ENCODE measurements at regions not wholly inside any gene's neighbourhood (a gene's known extent, or its start where the extent isn't known, plus 50 kb on each side); places are given as distances from the start of the nearest gene placed in this dataset.
"Not testable (repeated sequence)": the region's sequence is repeated elsewhere in the genome, so short reads cannot be mapped to it uniquely, and the experiment has no call there.

DNA sequence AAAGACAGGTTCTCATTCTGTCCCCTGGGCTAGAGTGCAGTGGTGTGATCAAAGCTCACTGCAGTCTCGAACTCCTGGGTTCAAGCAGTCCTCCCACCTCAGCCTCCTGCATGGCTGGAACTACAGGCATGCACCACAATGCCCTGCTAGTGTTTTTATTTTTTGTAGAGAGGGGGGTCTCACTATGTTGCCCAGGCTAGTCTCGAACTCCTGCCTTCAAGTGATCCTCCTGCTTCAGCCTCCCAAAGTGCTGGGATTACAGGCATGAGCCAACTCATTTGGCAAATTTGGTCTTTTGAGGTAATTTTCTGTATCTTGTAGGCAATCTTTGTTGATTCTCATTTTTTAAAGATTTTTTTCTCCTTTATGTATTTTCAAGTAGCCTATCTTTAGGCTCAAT, 205.7 kb downstream of the ZIC5 start:
- Histone ChIP-seq H3K4me3 (ENCODE audit: low read length) (no peak overlapping the region), H3K36me3 (ENCODE audit: control insufficient read depth, insufficient read depth, low read length, severe bottlenecking) (no peaks in the 10 kb centered on the region), H3K9me3 (ENCODE audit: control insufficient read depth, low read length) (peaks cover 34% of the 10 kb centered on the region), H3K4me1 (ENCODE audit: control insufficient read depth, insufficient read depth, low read length) (no peaks in the 10 kb centered on the region), H3K9ac (ENCODE audit: low read length) (no peak overlapping the region), H3K27me3 (replicated peaks; ENCODE audit: control insufficient read depth, insufficient read depth, low read length) (no peaks in the 10 kb centered on the region)
- DNase-seq (ENCODE audit: low read depth) = no peak

DNA sequence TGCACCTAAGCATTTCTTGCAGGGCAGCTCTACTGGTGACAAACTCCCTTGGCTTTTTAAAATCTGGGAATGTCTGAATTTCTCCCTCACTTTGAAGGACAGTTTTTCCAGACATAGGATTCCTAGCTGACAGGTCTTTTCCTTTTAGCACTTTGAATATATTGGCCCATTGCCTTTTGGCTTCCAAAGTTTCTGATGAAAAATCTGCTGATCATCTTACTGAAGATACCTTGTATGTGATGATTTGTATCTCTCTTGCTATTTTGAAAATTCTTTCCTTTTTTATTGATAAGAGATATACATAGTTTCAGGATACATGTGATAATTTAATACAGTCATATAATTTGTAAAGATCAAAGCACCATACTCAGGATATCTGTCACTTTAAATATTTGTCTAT, 211.1 kb downstream of the ZIC5 start:
- Histone ChIP-seq H3K9me3 (ENCODE audit: control insufficient read depth, low read length) (peaks cover 42% of the 10 kb centered on the region), H3K4me1 (ENCODE audit: control insufficient read depth, insufficient read depth, low read length) (no peaks in the 10 kb centered on the region), H3K4me3 (ENCODE audit: low read length) (no peak overlapping the region), H3K36me3 (ENCODE audit: control insufficient read depth, insufficient read depth, low read length, severe bottlenecking) (no peaks in the 10 kb centered on the region), H3K27me3 (replicated peaks; ENCODE audit: control insufficient read depth, insufficient read depth, low read length) (no peaks in the 10 kb centered on the region), H3K9ac (ENCODE audit: low read length) (no peak overlapping the region)
- DNase-seq (ENCODE audit: low read depth) = no peak

DNA sequence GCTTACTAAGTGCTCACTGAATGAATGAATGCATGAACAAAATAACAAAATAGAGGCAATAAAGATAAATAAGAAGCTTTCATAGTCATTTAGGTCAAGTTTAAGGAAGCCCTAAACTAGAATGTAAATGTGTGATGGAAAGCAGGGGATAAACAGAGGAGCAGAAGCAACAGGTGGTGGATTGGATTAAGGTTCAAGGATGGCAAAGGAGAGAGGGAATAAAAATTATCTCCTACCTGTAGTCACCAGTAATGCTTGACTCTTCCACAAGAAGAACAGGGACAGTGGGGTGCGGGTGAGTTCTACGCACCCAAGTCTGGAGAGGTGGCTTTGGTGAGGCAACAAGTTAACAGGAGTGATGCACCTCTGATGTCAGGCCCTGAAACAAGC, 212.4 kb downstream of the ZIC5 start:
- DNase-seq (ENCODE audit: low read depth) = no peak
- Histone ChIP-seq H3K36me3 (ENCODE audit: control insufficient read depth, insufficient read depth, low read length, severe bottlenecking) (no peaks in the 10 kb centered on the region), H3K9ac (ENCODE audit: low read length) (no peak overlapping the region), H3K4me3 (ENCODE audit: low read length) (no peak overlapping the region), H3K9me3 (ENCODE audit: control insufficient read depth, low read length) (peaks cover 34% of the 10 kb centered on the region), H3K4me1 (ENCODE audit: control insufficient read depth, insufficient read depth, low read length) (no peaks in the 10 kb centered on the region), H3K27me3 (replicated peaks; ENCODE audit: control insufficient read depth, insufficient read depth, low read length) (no peaks in the 10 kb centered on the region)

DNA sequence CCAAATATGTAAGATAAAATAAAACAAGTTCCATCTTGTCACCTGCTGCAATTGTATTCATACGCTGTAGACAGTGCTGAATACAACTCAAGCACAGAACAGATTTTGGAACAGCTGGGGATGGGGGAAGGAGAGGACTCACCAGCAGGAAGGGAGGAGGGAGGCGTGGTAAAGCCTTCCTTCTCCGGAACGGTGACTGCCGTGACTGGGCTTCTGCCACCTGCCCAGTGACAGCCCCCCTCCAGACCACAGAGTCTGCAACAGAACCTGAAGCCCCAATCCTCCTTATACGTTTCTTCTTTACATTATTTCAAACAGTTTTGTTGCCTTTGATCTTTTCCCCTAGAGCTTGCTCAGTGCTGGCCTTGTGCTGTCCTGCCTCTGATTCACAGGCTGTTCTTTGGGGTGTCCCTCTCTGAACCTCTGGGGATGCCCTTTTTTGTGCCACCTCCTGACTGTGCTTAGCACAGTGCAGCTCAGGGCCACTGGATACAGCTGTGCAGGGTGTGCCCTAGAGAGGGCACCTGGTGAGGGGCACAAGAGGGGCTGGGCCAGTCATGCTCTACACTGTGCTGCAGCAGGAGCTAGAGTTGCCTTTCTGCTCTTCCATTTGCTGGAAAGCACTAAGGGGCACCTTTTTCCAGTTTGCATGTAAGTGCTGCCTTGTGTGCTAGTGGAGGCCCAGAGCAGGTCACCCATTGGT, 213.0 kb downstream of the ZIC5 start:
- DNase-seq (ENCODE audit: low read depth) = no peak
- no peaks in the 10 kb centered on the region for H3K4me1 ChIP-seq (ENCODE audit: control insufficient read depth, insufficient read depth, low read length)
- H3K4me3 ChIP-seq (ENCODE audit: low read length) = no peak overlapping the region
- H3K9me3 ChIP-seq (ENCODE audit: control insufficient read depth, low read length) = peaks cover 34% of the 10 kb centered on the region
- H3K27me3 ChIP-seq (replicated peaks; ENCODE audit: control insufficient read depth, insufficient read depth, low read length) = no peaks in the 10 kb centered on the region
- no peak overlapping the region for H3K9ac ChIP-seq (ENCODE audit: low read length)
- no peaks in the 10 kb centered on the region for H3K36me3 ChIP-seq (ENCODE audit: control insufficient read depth, insufficient read depth, low read length, severe bottlenecking)

DNA sequence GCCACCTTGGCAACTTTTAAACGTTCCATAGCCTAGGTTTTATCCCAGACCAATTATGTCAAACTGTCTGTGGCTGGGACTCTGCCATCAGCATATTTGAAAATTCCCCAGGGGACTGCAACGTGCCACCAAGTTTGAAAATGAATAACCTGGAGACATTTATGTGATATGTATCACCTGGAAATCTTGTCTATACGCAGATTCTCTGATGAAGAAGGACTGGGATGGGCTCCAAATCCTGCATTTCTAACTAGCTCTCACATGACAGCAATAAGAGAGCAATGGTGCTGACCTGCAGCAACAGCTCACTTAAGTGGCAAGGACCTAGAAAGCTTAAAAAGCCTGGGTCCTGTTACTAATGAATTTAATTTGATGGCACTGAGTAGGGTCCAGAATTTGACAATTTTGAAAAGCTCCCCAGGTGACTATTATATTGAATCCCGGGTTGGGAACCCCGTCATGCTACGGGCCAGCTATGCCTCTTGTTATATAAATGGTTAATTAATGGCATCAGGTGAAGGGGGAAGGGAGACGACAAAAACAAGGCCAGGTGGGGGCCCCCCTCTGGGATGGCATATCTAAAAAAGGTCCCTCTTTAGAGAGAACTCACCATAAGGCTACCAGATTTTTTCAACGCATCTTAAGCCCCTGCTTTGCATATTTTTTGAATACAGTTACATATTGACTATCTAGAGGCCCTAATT, 213.7 kb downstream of the ZIC5 start:
- DNase-seq (ENCODE audit: low read depth) = no peak

DNA sequence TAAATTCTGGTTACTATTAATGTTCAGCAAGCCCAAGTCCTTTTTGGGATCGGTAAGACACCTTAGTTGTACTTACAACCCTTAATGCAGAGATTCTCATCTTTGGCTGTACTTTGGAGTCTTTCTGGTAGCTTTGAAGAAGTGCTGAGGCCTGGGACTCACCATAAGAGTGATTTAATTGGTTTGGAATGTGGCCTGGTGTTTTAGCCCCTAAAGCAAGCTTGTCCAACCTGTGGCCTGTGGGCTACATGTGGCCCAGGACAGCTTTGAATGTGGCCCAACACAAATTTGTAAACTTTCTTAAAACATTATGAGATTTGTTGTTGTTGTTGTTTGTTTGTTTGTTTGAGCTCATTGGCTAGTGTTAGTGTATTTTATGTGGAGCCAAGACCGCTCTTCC, 215.3 kb downstream of the ZIC5 start:
- no peak overlapping the region for H3K4me3 ChIP-seq (ENCODE audit: low read length)
- peaks cover 17% of the 10 kb centered on the region for H3K9me3 ChIP-seq (ENCODE audit: control insufficient read depth, low read length)
- H3K9ac ChIP-seq (ENCODE audit: low read length) = no peak overlapping the region
- H3K36me3 ChIP-seq (ENCODE audit: control insufficient read depth, insufficient read depth, low read length, severe bottlenecking) = no peaks in the 10 kb centered on the region
- DNase-seq (ENCODE audit: low read depth) = no peak
- H3K4me1 ChIP-seq (ENCODE audit: control insufficient read depth, insufficient read depth, low read length) = no peaks in the 10 kb centered on the region
- H3K27me3 ChIP-seq (replicated peaks; ENCODE audit: control insufficient read depth, insufficient read depth, low read length) = no peaks in the 10 kb centered on the region

More for the DNA sequence above, 213.7 kb downstream of the ZIC5 start:
- Histone ChIP-seq H3K4me1 (ENCODE audit: control insufficient read depth, insufficient read depth, low read length) (no peaks in the 10 kb centered on the region), H3K9ac (ENCODE audit: low read length) (no peak overlapping the region), H3K27me3 (replicated peaks; ENCODE audit: control insufficient read depth, insufficient read depth, low read length) (no peaks in the 10 kb centered on the region), H3K36me3 (ENCODE audit: control insufficient read depth, insufficient read depth, low read length, severe bottlenecking) (no peaks in the 10 kb centered on the region), H3K9me3 (ENCODE audit: control insufficient read depth, low read length) (peaks cover 33% of the 10 kb centered on the region), H3K4me3 (ENCODE audit: low read length) (no peak overlapping the region)

DNA sequence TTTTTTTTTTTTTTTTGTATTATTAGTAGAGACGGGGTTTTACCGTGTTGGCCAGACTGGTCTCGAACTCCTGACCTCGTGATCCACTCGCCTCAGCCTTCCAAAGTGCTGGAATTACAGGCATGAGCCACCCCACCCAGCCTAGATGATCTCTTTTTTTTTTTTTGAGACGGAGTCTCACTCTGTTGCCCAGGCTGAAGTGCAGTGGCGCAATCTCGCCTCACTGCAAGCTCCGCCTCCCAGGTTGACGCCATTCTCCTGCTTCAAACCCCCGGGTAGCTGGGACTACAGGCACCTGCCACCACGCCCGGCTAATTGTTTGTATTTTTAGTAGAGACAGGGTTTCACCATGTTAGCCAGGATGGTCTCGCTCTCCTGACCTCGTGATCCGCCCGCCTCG, 216.8 kb downstream of the ZIC5 start:
- not testable (repeated sequence) for H3K9ac ChIP-seq (ENCODE audit: low read length); DNase-seq (ENCODE audit: low read depth); H3K9me3 ChIP-seq (ENCODE audit: control insufficient read depth, low read length); H3K4me3 ChIP-seq (ENCODE audit: low read length); H3K27me3 ChIP-seq (replicated peaks; ENCODE audit: control insufficient read depth, insufficient read depth, low read length); H3K36me3 ChIP-seq (ENCODE audit: control insufficient read depth, insufficient read depth, low read length, severe bottlenecking); H3K4me1 ChIP-seq (ENCODE audit: control insufficient read depth, insufficient read depth, low read length)

DNA sequence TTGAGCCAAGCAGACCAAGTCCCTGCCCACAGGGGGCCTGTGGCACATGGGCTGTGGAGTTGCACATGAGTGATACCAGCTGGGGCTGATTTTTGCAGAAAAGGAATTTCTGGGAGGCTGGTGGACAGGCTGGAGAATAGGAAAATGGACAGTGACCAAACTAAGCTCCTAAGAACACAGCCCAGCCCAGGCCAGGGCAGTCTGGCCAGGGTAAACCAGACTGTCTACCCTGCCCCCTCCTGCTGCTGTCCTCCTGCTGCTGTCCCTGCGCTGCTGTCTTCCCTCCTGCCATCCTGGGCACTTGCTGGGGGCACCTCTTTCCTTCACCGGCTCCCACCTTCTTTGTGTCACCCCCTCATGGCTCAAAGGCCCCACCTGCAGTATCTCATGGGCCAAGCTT, 219.2 kb downstream of the ZIC5 start:
- no peak overlapping the region for H3K9ac ChIP-seq (ENCODE audit: low read length)
- no peaks in the 10 kb centered on the region for H3K36me3 ChIP-seq (ENCODE audit: control insufficient read depth, insufficient read depth, low read length, severe bottlenecking)
- no peaks in the 10 kb centered on the region for H3K27me3 ChIP-seq (replicated peaks; ENCODE audit: control insufficient read depth, insufficient read depth, low read length)
- no peaks in the 10 kb centered on the region for H3K9me3 ChIP-seq (ENCODE audit: control insufficient read depth, low read length)
- DNase-seq (ENCODE audit: low read depth) = no peak
- no peaks in the 10 kb centered on the region for H3K4me1 ChIP-seq (ENCODE audit: control insufficient read depth, insufficient read depth, low read length)
- no peak overlapping the region for H3K4me3 ChIP-seq (ENCODE audit: low read length)

DNA sequence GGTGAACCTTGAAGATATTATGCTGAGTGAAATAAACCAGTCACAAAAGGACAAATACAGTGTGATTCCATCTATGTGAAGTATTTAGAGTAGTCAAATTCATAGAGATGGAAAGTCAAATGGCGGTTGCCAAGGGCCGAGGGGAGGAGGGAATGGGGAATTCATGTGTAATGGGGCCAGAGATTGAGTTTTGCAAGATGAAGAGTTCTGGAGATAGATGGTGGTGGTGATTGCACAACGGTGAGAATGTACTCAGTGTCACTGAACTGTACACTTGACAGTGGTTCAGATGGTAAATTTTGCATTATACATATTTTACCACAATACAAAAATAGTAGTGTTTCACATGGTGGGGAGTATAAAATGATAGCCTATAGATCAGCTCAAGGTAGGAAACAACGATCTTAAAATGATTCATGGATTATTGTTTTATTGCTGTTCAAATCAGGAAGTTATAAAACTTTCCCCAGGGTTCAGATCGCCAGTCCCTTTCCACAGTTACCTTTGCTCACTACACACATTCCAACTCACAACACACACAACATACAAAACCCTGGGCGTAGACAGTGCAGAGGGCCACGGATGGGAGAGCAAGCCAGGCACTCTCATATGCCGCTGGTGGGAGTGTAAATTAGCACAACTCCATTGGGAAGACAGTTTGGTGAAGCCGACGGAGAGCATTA, 219.9 kb downstream of the ZIC5 start:
- no peak overlapping the region for H3K4me3 ChIP-seq (ENCODE audit: low read length)
- peaks cover 2% of the 10 kb centered on the region for H3K27me3 ChIP-seq (replicated peaks; ENCODE audit: control insufficient read depth, insufficient read depth, low read length)
- no peaks in the 10 kb centered on the region for H3K36me3 ChIP-seq (ENCODE audit: control insufficient read depth, insufficient read depth, low read length, severe bottlenecking)
- DNase-seq (ENCODE audit: low read depth) = no peak
- H3K9me3 ChIP-seq (ENCODE audit: control insufficient read depth, low read length) = no peaks in the 10 kb centered on the region
- no peak overlapping the region for H3K9ac ChIP-seq (ENCODE audit: low read length)
- no peaks in the 10 kb centered on the region for H3K4me1 ChIP-seq (ENCODE audit: control insufficient read depth, insufficient read depth, low read length)

DNA sequence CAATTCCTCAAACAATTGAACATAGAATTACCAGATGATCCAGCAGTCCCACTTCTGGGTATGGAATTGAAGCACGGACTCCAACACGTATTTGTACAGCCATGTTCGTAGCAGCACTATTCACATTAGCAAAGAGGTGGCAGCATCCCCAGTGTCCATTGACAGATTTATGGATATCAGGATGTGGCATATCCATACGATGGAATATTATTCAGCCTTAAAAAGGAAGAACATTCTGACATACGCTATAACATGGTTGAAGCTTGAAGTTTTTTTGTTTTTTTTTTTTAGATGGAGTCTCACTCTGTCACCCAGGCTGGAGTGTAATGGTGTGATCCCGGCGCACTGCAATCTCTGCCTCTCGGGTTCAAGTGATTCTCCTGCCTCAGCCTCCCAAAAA, 220.6 kb downstream of the ZIC5 start:
- no peak for DNase-seq (ENCODE audit: low read depth)
- Histone ChIP-seq H3K9ac (ENCODE audit: low read length) (no peak overlapping the region), H3K36me3 (ENCODE audit: control insufficient read depth, insufficient read depth, low read length, severe bottlenecking) (no peaks in the 10 kb centered on the region), H3K27me3 (replicated peaks; ENCODE audit: control insufficient read depth, insufficient read depth, low read length) (peaks cover 5% of the 10 kb centered on the region), H3K4me3 (ENCODE audit: low read length) (no peak overlapping the region), H3K9me3 (ENCODE audit: control insufficient read depth, low read length) (no peaks in the 10 kb centered on the region), H3K4me1 (ENCODE audit: control insufficient read depth, insufficient read depth, low read length) (no peaks in the 10 kb centered on the region)

DNA sequence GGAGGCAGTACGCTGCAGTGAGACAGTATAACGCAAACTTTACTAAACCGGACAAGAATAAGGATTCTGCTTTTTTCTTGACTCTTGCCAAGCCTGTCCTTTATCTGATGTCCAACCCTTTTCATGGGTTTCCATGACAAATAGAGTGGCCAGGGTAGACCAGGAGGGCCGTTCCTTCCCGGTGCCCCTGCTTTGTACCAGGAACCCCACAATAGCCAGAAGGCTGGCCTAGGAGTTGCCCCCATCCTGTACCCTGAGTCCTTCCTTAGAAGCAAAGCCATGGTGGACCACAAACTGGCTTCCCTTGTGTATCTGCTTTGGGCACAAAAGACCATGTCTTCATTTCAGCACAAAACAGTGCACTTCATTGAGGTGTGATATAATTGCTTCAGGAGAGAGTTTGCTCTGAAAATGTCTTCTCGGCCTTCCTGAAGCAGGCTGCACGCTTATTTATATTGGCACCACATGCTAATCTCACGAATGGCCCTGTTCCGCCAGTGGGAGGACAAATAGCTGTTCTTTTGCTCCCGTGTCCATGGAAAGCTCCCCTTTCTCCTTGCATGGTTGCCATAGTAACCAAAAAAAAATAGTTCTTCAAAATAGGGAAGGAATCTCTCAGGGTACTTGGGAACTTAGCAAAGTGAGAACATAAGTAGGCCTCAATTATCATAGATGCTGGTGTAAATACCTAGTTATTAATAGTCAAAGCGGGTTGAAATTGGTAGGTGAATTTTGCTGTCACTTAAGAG, 222.1 kb downstream of the ZIC5 start:
- Histone ChIP-seq H3K27me3 (replicated peaks; ENCODE audit: control insufficient read depth, insufficient read depth, low read length) (peaks cover 9% of the 10 kb centered on the region), H3K4me1 (ENCODE audit: control insufficient read depth, insufficient read depth, low read length) (no peaks in the 10 kb centered on the region), H3K9ac (ENCODE audit: low read length) (no peak overlapping the region), H3K4me3 (ENCODE audit: low read length) (no peak overlapping the region), H3K36me3 (ENCODE audit: control insufficient read depth, insufficient read depth, low read length, severe bottlenecking) (no peaks in the 10 kb centered on the region), H3K9me3 (ENCODE audit: control insufficient read depth, low read length) (no peaks in the 10 kb centered on the region)
- no peak for DNase-seq (ENCODE audit: low read depth)

All from adipocyte (in vitro differentiated cells).